Neural crest cell (in vitro differentiated cells): ENCODE measurements at regions not wholly inside any gene's neighbourhood (a gene's known extent, or its start where the extent isn't known, plus 50 kb on each side); places are given as distances from the start of the nearest gene placed in this dataset.

Experiments used
- DNase-seq: peaks from one replicate; pipeline ENCODE4 v3.0.0; 2021; ENCODE audit warnings: low read depth, mixed read lengths, low spot score
- H3K27ac Mint-ChIP-seq: one replicate; pipeline ENCODE4 v1.8.0; 2021; ENCODE audit warnings: mild to moderate bottlenecking, mixed read lengths; ENCODE audit not compliant: unreplicated experiment
- H3K27me3 Mint-ChIP-seq: 2 replicates; pipeline ENCODE4 v1.8.0; 2021; ENCODE audit warnings: low read depth, mild to moderate bottlenecking, mixed read lengths
- H3K36me3 Mint-ChIP-seq: 2 replicates; pipeline ENCODE4 v1.8.0; 2021; ENCODE audit warnings: low read depth, mild to moderate bottlenecking, mixed read lengths
- H3K4me1 Mint-ChIP-seq: 2 replicates; pipeline ENCODE4 v1.8.0; 2021; ENCODE audit warnings: mixed read lengths
- H3K4me3 Mint-ChIP-seq: one replicate; pipeline ENCODE4 v1.8.0; 2021; ENCODE audit warnings: mild to moderate bottlenecking, mixed read lengths
- H3K9me3 Mint-ChIP-seq: 2 replicates; pipeline ENCODE4 v1.8.0; 2021; ENCODE audit warnings: mixed read lengths
- TF ChIP-seq, protein P1 (sequence below): fragments of 200-600 bp; sonication (generic); conservative IDR thresholded peaks from 2 replicates; pipeline ENCODE4 v1.5.0; 2021; ENCODE audit warnings: antibody characterized with exemption, mild to moderate bottlenecking

DNA sequence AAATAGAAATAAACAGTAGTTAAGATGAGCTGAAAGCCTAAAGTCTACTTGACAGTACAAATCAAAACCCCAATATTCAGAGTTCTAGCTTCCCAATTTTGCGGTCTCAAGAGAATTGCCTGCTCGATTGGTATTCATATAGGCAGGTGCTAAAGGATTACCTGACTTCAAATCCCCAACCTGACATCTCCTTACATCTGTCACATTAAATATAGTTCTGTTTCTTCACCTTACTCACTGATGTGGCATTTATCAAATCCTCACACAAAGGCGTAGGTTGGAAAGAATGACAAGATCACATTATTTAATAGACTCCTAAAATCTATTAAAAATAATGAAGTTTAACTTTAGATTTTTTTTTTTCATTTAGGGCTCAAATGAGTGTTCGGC, 72.8 kb upstream of the ANKH start:
- Mint-ChIP-seq H3K4me1 (peaks cover 17% of the 10 kb centered on the region), H3K27ac (no peak overlapping the region), H3K36me3 (peaks cover 5% of the 10 kb centered on the region), H3K27me3 (no peaks in the 10 kb centered on the region), H3K4me3 (no peak overlapping the region), H3K9me3 (peaks cover 7% of the 10 kb centered on the region)
- DNase-seq: no peak
- TF ChIP-seq, protein P1, sequence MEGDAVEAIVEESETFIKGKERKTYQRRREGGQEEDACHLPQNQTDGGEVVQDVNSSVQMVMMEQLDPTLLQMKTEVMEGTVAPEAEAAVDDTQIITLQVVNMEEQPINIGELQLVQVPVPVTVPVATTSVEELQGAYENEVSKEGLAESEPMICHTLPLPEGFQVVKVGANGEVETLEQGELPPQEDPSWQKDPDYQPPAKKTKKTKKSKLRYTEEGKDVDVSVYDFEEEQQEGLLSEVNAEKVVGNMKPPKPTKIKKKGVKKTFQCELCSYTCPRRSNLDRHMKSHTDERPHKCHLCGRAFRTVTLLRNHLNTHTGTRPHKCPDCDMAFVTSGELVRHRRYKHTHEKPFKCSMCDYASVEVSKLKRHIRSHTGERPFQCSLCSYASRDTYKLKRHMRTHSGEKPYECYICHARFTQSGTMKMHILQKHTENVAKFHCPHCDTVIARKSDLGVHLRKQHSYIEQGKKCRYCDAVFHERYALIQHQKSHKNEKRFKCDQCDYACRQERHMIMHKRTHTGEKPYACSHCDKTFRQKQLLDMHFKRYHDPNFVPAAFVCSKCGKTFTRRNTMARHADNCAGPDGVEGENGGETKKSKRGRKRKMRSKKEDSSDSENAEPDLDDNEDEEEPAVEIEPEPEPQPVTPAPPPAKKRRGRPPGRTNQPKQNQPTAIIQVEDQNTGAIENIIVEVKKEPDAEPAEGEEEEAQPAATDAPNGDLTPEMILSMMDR: no peak

DNA sequence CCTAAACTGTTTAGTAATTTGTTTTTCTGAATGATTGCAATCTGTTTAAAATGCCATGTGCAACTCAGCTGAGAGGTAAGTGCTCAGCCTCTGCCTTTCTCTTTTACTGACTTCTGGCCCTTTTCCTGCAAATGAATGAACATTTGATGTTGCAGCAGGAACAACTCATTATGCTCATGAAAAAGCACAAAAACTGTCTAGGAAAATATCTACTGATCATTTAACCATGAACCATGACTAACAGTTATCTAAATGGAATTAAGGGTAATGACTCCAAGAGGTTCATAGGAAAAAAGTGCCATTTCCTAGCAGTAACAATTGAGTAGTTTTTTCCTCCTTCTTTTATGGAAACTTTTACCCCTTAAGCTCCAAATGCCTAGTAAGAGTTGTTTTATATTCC, 70.6 kb upstream of the ANKH start:
- Mint-ChIP-seq H3K9me3 (peaks cover 7% of the 10 kb centered on the region), H3K27me3 (no peaks in the 10 kb centered on the region), H3K36me3 (peaks cover 5% of the 10 kb centered on the region), H3K4me3 (no peak overlapping the region), H3K4me1 (peaks cover 24% of the 10 kb centered on the region), H3K27ac (no peak overlapping the region)
- no peak for DNase-seq
- TF ChIP-seq, protein P1: no peak

DNA sequence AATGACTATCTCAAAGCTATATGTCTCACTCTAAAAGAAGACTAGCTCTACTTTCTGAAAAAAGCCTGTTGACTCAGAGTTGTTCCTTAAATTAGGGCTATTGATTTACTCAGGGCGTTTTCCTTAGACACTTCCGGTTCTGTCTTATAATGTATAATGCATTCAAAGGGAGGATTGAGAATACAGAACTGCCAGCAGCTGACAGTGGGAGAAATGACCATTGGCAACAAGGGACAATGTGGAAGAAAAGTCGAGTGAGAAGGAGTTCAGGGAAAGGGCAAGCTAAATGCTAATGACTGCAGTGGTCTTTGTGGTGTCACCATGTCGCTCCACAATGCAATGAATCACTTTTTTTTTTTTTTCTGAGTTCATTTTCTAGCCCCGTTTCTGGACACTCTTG, 65.7 kb upstream of the ANKH start:
- TF ChIP-seq, protein P1: no peak
- H3K27ac Mint-ChIP-seq: peak overlapping the region; percentile 0
- no peaks in the 10 kb centered on the region for H3K27me3 Mint-ChIP-seq
- H3K4me1 Mint-ChIP-seq: peaks cover 37% of the 10 kb centered on the region
- peaks cover 10% of the 10 kb centered on the region for H3K9me3 Mint-ChIP-seq
- peaks cover 5% of the 10 kb centered on the region for H3K36me3 Mint-ChIP-seq
- DNase-seq: peak; percentile 9
- H3K4me3 Mint-ChIP-seq: peak overlapping the region; percentile 2

DNA sequence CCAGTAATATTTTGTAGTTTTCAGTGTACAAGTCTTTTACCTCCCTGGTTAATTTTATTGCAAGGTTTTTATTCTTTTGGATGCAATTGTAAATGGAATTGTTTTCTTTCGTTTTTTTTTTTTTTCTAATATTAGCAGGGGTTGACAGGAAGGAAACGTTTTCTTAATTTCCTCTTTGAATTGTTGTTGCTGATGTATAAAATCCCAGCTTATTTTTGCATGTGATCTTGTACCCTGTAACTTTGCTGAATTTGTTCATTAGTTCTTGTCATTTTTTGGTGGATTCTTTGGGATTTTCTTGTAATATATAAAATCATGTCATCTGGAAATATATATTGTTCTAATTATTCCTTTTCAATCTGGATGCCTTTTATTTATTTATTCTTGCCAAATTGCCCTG, 65.0 kb upstream of the ANKH start:
- no peaks in the 10 kb centered on the region for H3K27me3 Mint-ChIP-seq
- H3K27ac Mint-ChIP-seq: peak overlapping the region; percentile 73
- H3K4me3 Mint-ChIP-seq: no peak overlapping the region
- H3K9me3 Mint-ChIP-seq: peaks cover 9% of the 10 kb centered on the region
- H3K4me1 Mint-ChIP-seq: peaks cover 34% of the 10 kb centered on the region
- TF ChIP-seq, protein P1: no peak
- no peak for DNase-seq
- peaks cover 5% of the 10 kb centered on the region for H3K36me3 Mint-ChIP-seq

DNA sequence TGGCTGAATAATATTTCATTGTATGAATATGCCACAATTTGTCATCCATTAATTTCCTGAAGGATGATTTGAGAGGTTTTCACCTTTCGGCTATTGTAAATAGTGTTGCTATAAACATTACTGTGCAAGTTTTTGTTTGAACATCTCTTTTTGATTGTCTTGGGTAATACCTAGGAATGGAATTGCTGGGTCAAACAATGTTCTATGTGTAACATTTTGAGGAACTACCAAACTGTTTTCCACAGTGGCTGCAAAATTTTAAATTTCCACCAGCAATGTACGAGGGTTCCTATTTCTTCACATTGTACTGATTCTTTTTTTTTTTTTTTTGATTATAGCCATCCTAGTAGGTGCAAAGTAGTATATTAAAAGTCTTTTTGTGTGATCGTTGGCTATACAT, 63.8 kb upstream of the ANKH start:
- DNase-seq: no peak
- no peak overlapping the region for H3K27ac Mint-ChIP-seq
- TF ChIP-seq, protein P1: no peak
- no peaks in the 10 kb centered on the region for H3K36me3 Mint-ChIP-seq
- H3K27me3 Mint-ChIP-seq: no peaks in the 10 kb centered on the region
- no peak overlapping the region for H3K4me3 Mint-ChIP-seq
- peaks cover 6% of the 10 kb centered on the region for H3K9me3 Mint-ChIP-seq
- peaks cover 38% of the 10 kb centered on the region for H3K4me1 Mint-ChIP-seq

DNA sequence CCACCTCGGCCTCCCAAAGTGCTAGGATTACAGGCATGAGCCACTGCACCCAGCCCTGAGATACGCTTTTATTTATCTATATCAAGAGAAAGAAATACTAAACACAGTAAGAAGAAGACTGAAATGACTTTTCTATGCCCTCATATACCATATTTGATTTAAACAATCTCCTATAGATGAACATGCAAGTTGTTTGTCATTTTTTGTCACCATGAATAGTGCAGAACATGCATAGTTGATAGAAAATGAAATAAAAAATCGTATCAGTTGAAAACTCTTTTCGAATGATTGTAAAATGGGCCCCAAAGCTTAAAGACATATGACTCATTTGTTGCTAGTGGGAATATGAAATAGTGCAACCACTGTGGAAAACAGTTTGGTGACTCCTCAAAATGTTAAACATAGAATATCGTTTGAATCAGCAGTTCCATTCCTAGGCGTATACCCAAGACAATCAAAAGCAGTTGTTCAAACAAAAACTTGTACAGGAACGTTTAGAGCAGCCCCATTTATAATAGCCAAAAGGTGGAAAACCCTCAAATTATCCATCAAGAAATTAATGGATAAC, 61.4 kb upstream of the ANKH start:
- H3K4me1 Mint-ChIP-seq: peaks cover 34% of the 10 kb centered on the region
- H3K27ac Mint-ChIP-seq: no peak overlapping the region
- DNase-seq: no peak
- no peaks in the 10 kb centered on the region for H3K36me3 Mint-ChIP-seq
- no peaks in the 10 kb centered on the region for H3K27me3 Mint-ChIP-seq
- peaks cover 6% of the 10 kb centered on the region for H3K9me3 Mint-ChIP-seq
- TF ChIP-seq, protein P1: no peak
- no peak overlapping the region for H3K4me3 Mint-ChIP-seq
